ENCODE measurements at regions not wholly inside any gene's neighbourhood (a gene's known extent, or its start where the extent isn't known, plus 50 kb on each side); places are given as distances from the start of the nearest gene placed in this dataset.
"Not testable (repeated sequence)": the region's sequence is repeated elsewhere in the genome, so short reads cannot be mapped to it uniquely, and the experiment has no call there.

- not testable (repeated sequence) for H3K4me3 ChIP-seq (ENCODE audit: low read depth, low read length)
- peak; percentile 79 for TF ChIP-seq CTCF (IDR thresholded peaks at IDR 0.05; ENCODE audit: borderline replicate concordance, insufficient read depth, low read depth, low read length)
These were observed 125.9 kb upstream of the RRN3 start for GRCh38 chr16:15219679-15220615.

- not testable (repeated sequence) for H3K4me3 ChIP-seq (ENCODE audit: low read depth, low read length)
These were observed 124.9 kb upstream of the RRN3 start for GRCh38 chr16:15218856-15219500.

- H3K4me3 ChIP-seq (ENCODE audit: low read depth, low read length): not testable (repeated sequence)
These were observed 113.3 kb upstream of the RRN3 start for GRCh38 chr16:15207202-15207981.

GRCh38 chr16:15206439-15206838 lies 112.4 kb upstream of the RRN3 start:
- H3K4me3 ChIP-seq (ENCODE audit: low read depth, low read length): not testable (repeated sequence)

GRCh38 chr16:15205939-15206338 lies 111.9 kb upstream of the RRN3 start:
- not testable (repeated sequence) for H3K4me3 ChIP-seq (ENCODE audit: low read depth, low read length)

- not testable (repeated sequence) for H3K4me3 ChIP-seq (ENCODE audit: low read depth, low read length)
These were observed 110.5 kb upstream of the RRN3 start for GRCh38 chr16:15204571-15204970.

- not testable (repeated sequence) for H3K4me3 ChIP-seq (ENCODE audit: low read depth, low read length)
These were observed 98.7 kb upstream of the RRN3 start for GRCh38 chr16:15192813-15193212.

GRCh38 chr16:15192197-15192596 lies 98.1 kb upstream of the RRN3 start:
- H3K4me3 ChIP-seq (ENCODE audit: low read depth, low read length): not testable (repeated sequence)

GRCh38 chr16:15189478-15189877 lies 95.4 kb upstream of the RRN3 start:
- not testable (repeated sequence) for H3K4me3 ChIP-seq (ENCODE audit: low read depth, low read length)

Measured in GM12875 (cell line).